Panc1 (cell line): ENCODE measurements at regions not wholly inside any gene's neighbourhood (a gene's known extent, or its start where the extent isn't known, plus 50 kb on each side); places are given as distances from the start of the nearest gene placed in this dataset.

Experiments
- CTCF ChIP-seq: fragments of 450-650 bp; IDR thresholded peaks from 2 replicates; pipeline ENCODE4 v1.5.1; 2017; ENCODE audit warnings: mild to moderate bottlenecking
- POLR2AphosphoS5 ChIP-seq: IDR thresholded peaks from 2 replicates; pipeline ENCODE4 v1.6.1; 2012; ENCODE audit warnings: mild to moderate bottlenecking, low read depth, low read length, moderate library complexity
- REST ChIP-seq, 2 experiments: IDR thresholded peaks; 2 replicates each; pipeline ENCODE4 v1.6.1; 2011 to 2012; ENCODE audit warnings: low read depth in 2 of 2, control low read depth in 1 of 2, low read length in 1 of 2, mild to moderate bottlenecking in 1 of 2, moderate library complexity in 1 of 2; ENCODE audit not compliant: insufficient read depth in 1 of 2
- SIN3A ChIP-seq: IDR thresholded peaks from 2 replicates; pipeline ENCODE4 v1.6.1; 2012; ENCODE audit warnings: low read depth, mild to moderate bottlenecking, low read length, moderate library complexity, borderline replicate concordance; ENCODE audit not compliant: insufficient read depth
- TCF7L2 ChIP-seq: IDR thresholded peaks from 2 replicates; pipeline ENCODE4 v1.6.1; 2011; ENCODE audit warnings: mild to moderate bottlenecking, low read depth, low read length, inconsistent platforms

GRCh38 chr7:16958724-16959123 is 76.9 kb upstream of the AGR3 start:
- no peak for TF ChIP-seq CTCF
- no peak for TF ChIP-seq POLR2AphosphoS5
- TF ChIP-seq REST (IDR thresholded peaks at IDR 0.05; ENCODE audit: insufficient read depth in 1 of 2, low read depth in 2 of 2, low read length in 1 of 2), result no peak
- no peak for TF ChIP-seq SIN3A
- no peak for TF ChIP-seq TCF7L2
